ENCODE measurements at regions not wholly inside any gene's neighbourhood (a gene's known extent, or its start where the extent isn't known, plus 50 kb on each side); places are given as distances from the start of the nearest gene placed in this dataset.
"Not testable (repeated sequence)": the region's sequence is repeated elsewhere in the genome, so short reads cannot be mapped to it uniquely, and the experiment has no call there.

DNA sequence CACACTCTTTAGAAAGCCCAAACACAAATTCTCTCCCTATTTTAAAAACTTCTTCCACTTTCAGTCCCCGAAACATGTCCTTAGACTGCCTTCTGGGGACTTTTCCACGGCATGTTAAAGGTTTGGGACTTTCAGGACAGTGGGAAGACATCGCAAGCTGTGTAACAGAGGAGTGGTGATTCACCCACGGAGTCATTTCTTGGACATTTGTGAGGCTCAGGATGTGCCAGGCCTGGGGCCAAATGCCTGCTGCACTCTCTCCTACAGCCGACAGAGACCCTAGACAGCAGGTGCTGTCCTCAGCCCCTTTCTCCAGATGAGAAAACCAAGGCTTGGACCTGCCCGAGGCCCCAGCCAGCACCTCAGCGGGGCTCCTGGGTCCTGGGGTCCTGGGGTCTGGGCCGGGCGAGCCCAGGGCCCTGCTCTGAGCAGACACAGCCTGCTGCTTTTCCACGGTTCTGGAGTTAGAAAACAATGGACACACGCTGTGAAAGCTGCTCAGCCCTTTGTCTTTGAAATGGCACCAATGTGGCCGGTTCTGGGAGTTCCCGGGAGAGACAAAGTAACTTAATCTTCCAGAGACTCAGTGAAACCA is 370.2 kb upstream of the SFSWAP start:
- no peak for TF ChIP-seq ZFX (IDR thresholded peaks at IDR 0.05)
- TF ChIP-seq, protein P1, sequence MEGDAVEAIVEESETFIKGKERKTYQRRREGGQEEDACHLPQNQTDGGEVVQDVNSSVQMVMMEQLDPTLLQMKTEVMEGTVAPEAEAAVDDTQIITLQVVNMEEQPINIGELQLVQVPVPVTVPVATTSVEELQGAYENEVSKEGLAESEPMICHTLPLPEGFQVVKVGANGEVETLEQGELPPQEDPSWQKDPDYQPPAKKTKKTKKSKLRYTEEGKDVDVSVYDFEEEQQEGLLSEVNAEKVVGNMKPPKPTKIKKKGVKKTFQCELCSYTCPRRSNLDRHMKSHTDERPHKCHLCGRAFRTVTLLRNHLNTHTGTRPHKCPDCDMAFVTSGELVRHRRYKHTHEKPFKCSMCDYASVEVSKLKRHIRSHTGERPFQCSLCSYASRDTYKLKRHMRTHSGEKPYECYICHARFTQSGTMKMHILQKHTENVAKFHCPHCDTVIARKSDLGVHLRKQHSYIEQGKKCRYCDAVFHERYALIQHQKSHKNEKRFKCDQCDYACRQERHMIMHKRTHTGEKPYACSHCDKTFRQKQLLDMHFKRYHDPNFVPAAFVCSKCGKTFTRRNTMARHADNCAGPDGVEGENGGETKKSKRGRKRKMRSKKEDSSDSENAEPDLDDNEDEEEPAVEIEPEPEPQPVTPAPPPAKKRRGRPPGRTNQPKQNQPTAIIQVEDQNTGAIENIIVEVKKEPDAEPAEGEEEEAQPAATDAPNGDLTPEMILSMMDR (conservative IDR thresholded peaks at IDR 0.05) = no peak
- H3K27ac ChIP-seq = no peak overlapping the region

DNA sequence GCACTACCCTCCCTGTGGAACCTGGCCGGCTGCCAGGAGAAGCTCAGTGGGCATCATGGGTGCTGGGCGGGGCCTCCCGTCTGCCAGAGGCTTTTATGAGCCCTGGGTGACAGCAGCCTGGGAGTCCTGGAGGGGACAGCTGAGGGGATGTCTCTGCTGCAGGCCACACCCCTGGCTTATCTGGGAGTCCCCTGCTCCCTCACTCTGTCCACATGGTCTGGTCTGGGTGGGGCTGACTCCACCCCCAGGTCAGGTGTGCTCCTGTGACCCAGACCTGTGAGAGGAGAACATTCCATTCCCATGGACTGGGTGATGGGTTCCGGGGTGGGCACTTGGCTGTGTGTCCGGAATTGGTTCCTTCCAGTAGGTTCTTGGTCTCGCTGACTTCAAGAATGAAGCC is 369.3 kb upstream of the SFSWAP start:
- H3K27ac ChIP-seq = not testable (repeated sequence)

- not testable (repeated sequence) for H3K27ac ChIP-seq
Measured at GRCh38 chr12:131343436-131343835, 367.5 kb upstream of the SFSWAP start.

GRCh38 chr12:131344715-131345520 is 366.0 kb upstream of the SFSWAP start:
- not testable (repeated sequence) for H3K27ac ChIP-seq

- no peak overlapping the region for H3K27ac ChIP-seq
Measured at GRCh38 chr12:131345521-131346436, 365.1 kb upstream of the SFSWAP start.

DNA sequence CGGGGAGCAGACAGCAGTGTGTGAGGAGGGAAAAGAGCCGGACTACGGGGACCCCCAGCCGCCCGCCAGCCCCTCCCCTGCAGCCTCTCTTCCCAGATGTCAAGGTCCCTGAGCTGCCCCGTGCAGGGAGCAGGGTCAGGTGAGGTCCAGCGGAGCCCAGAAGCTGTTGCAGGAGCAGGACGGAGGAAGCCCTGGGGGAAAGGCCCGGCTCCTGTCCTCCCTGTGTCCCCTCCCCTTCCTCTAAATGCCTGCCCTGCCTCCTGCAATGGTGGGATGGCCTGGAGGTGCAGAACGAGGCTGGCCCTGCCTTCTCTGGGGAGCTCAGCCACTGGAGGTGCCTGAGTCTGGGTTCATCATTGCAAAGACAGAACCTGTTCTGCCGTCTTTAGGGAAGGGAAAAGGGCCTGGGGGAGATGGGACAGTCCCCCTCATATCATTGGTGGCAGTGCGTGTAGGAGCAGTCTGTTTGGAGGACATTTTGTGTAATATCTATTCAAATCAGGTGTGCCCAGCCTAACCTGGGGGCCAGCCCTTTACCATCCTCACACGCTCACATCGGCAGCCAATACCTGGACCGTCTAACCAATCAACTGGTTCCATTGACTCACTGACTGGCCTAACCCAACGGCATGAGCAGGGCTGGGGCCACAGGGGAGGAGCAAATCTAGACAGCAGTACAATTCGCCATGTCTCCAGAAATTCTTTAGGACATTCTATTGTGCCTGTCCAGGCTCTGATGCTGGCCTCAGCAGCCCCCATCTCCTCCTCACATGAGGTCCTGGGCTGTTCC is 364.1 kb upstream of the SFSWAP start:
- H3K27ac ChIP-seq = no peak overlapping the region
- no peak for TF ChIP-seq ZFX (IDR thresholded peaks at IDR 0.05)
- TF ChIP-seq, protein P1 (conservative IDR thresholded peaks at IDR 0.05) = no peak

More at GRCh38 chr12:131345521-131346436, 365.1 kb upstream of the SFSWAP start:
- TF ChIP-seq, protein P1 (conservative IDR thresholded peaks at IDR 0.05) = no peak
- no peak for TF ChIP-seq ZFX (IDR thresholded peaks at IDR 0.05)

DNA sequence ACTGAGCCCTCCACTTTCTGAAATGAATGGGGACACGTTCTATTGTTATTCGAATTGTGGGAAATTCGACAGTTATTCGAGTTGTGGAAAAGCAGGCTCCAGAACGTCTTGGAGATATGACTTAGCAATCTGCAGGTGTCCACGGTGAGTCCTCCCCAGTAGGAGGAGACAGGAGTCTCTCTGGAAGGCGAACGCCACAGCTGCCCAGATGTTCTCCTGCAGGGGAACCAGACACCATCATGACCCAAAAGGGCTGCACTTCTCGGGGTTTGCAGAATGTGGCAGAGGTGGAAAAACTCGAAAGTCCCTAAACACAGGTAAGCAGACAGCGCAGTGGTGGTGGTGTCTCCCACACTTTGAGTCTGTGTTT is 363.6 kb upstream of the SFSWAP start:
- TF ChIP-seq ZFX (IDR thresholded peaks at IDR 0.05) = no peak
- TF ChIP-seq, protein P1 (conservative IDR thresholded peaks at IDR 0.05) = no peak
- H3K27ac ChIP-seq = no peak overlapping the region

- TF ChIP-seq, protein P1 (conservative IDR thresholded peaks at IDR 0.05) = no peak
- TF ChIP-seq ZFX (IDR thresholded peaks at IDR 0.05) = no peak
- H3K27ac ChIP-seq = no peak overlapping the region
Measured at GRCh38 chr12:131347732-131348131, 363.2 kb upstream of the SFSWAP start.
